GM10248 (cell line): ENCODE measurements at regions not wholly inside any gene's neighbourhood (a gene's known extent, or its start where the extent isn't known, plus 50 kb on each side); places are given as distances from the start of the nearest gene placed in this dataset.
"Not testable (repeated sequence)": the region's sequence is repeated elsewhere in the genome, so short reads cannot be mapped to it uniquely, and the experiment has no call there.

ENCODE experiments used
- CTCF ChIA-PET: fragments of 300-600 bp; sonication (Branson Sonifier 250); formaldehyde crosslinking; extraction: SDS; loops from one replicate; lab custom pipeline; 2021; ENCODE audit warnings: antibody characterized with exemption; lab: Yijun Ruan, JAX
- POLR2A ChIA-PET: fragments of 350-650 bp; sonication (Branson Sonifier 250); formaldehyde crosslinking; extraction: SDS; loops from one replicate; lab custom pipeline; 2020; ENCODE audit warnings: antibody characterized with exemption; lab: Yijun Ruan, JAX
- DNase-seq: peaks from one replicate; pipeline ENCODE4 v3.0.0; 2012; ENCODE audit errors: extremely low spot score
- CTCF ChIP-seq: IDR thresholded peaks from 2 replicates; pipeline ENCODE4 v1.5.1; 2012; ENCODE audit warnings: mild to moderate bottlenecking, low read depth; ENCODE audit errors: extremely low read depth, missing control alignments, control extremely low read depth

GRCh38 chr6:67687396-67687795 is 947.7 kb upstream of the ADGRB3 start:
- no peak for DNase-seq
- TF ChIP-seq CTCF = no peak
- ChIA-PET CTCF (interaction anchor here (1.4 kb wide), 1 partner anchor 13 kb away, joined by 3 read pairs; no protein-coding TSS in a partner anchor), POLR2A (no interaction called here)

GRCh38 chr6:67686225-67686624 is 948.9 kb upstream of the ADGRB3 start:
- POLR2A ChIA-PET, CTCF ChIA-PET, DNase-seq: not testable (repeated sequence)

- TF ChIP-seq CTCF = no peak
- no peak for DNase-seq
- CTCF ChIA-PET = no interaction called here
- POLR2A ChIA-PET = no interaction called here
Observed at GRCh38 chr6:67683960-67684359, 951.1 kb upstream of the ADGRB3 start.

GRCh38 chr6:67680297-67680932 is 954.7 kb upstream of the ADGRB3 start:
- TF ChIP-seq CTCF = no peak
- CTCF ChIA-PET = interaction anchor here (1.3 kb wide), 1 partner anchor 56 kb away, joined by 3 read pairs; no protein-coding TSS in a partner anchor
- POLR2A ChIA-PET = no interaction called here
- no peak for DNase-seq

GRCh38 chr6:67679566-67680296 is 955.4 kb upstream of the ADGRB3 start:
- ChIA-PET POLR2A (no interaction called here), CTCF (no interaction called here)
- no peak for DNase-seq
- TF ChIP-seq CTCF = no peak

GRCh38 chr6:67676892-67677291 is 958.2 kb upstream of the ADGRB3 start:
- DNase-seq = no peak
- ChIA-PET POLR2A (no interaction called here), CTCF (no interaction called here)
- TF ChIP-seq CTCF = no peak
